ENCODE measurements at regions not wholly inside any gene's neighbourhood (a gene's known extent, or its start where the extent isn't known, plus 50 kb on each side); places are given as distances from the start of the nearest gene placed in this dataset.
"Not testable (repeated sequence)": the region's sequence is repeated elsewhere in the genome, so short reads cannot be mapped to it uniquely, and the experiment has no call there.

- DNase-seq (ENCODE audit: low spot score), result no peak
These were observed 463.7 kb upstream of the SLITRK5 start for GRCh38 chr13:87207280-87208003.

DNA sequence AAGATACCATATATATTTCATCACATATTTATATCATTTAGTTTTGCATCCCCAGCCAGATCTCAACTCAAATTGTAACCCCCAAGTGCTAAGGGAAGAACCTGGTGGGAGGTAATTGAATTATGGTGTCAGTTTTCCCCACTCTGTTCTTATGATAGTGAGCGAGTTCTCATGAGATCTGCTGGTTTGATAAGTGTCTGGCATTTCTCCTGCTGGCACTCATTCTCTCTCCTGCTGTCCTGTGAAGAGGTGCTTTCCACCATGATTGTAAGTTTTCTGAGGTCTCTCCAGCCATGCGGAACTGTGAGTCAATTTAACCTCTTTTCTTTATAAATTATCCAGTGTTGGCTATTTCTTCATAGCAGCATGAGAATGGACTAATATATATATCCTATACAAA lies 462.5 kb upstream of the SLITRK5 start:
- DNase-seq (ENCODE audit: low spot score), result no peak

- DNase-seq (ENCODE audit: low spot score), result no peak
These were observed 436.2 kb upstream of the SLITRK5 start for GRCh38 chr13:87234981-87235380.

DNA sequence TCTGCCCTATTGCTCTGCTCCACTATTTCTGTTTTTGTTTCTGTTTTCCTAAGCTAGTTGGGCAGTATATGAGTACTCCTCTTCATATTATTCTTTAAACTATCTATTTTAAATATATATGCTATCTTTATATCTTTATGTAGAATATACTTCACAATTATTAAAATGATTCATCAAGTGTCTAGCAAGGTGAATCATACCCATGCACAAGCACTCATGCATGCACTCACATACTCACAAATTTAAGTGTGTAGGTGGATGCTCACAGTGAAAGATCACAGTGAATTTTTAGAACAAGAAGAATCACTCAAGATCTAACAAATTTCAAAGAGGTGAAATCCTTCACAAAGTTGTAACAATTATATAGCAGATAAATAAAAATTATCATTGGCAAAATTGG lies 435.6 kb upstream of the SLITRK5 start:
- DNase-seq (ENCODE audit: low spot score), result no peak

DNA sequence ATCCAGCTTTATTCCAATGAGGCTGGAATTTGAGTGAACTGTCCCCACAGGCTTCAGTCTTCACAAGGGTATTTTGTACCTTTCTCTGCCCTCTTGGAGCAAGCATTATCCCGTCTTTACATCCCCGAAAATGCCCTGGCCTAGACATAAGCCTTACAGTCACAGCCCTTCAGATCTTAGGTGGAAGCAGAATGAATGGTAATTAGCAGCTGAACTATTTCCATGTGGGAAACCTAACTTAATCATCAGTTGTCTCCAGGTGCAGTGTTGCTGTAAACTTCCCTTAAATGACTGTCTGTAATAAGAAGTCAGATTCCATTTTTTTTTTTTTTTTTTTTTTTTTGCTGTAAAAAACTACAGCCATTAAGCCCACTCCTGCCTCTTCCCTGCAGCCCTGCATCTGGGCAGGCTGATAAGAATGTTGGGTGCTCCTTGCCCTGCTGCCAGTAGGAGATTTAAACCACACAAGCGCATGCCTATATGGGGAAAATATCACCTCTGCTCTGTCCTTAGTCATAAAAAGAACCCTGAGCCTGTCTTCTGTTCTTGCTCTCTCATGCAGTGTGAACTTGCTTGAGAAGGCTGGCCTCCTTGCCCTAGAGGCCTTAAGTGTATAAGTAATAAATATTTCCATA lies 426.8 kb upstream of the SLITRK5 start:
- no peak for DNase-seq (ENCODE audit: low spot score)

- not testable (repeated sequence) for DNase-seq (ENCODE audit: low spot score)
These were observed 421.3 kb upstream of the SLITRK5 start for GRCh38 chr13:87249847-87250246.

DNA sequence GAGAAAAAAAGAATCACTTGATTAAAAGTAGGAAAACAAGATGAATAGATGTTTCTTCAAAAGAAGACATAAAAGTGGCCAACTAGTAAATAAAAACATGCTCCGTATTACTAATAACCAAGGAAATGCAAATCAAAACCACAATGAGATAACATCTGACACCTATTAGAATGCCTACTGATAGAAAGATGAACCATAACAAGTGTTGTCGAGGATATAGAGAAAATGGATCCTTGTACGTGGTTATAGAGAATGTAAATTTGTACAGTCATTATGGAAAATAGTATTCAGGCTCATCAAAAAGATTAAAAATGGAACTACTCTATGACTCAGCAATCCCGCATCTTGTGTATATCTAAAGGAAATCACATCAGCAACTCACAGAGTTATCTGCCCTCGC lies 415.8 kb upstream of the SLITRK5 start:
- DNase-seq (ENCODE audit: low spot score), result no peak

DNA sequence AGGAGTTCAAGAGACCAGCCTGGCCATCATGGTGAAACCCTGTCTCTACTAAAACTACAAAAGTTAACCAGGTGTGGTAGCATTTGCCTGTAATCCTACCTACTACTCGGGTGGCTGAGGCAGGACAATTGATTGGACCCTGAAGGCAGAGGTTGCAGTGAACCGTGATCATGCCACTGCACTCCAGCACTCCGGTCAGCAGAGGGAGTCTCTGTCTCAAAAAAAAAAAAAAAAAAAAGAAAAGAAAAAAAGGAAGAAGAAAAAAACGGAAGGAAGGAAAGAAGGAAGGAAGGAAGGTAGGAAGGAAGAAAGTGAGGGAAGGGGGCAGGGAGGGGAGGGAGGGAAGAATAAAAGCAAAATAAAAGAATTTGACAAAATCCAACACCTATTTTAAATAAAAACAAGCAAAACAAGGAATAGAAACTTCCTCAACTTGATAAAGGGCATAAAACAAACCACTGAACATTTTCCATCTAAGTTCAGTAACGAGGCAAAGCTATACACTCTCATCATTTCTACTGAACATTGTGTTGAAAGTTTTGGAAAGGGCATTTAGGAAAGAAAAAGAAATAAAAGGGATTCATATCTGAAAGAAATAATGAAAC lies 411.6 kb upstream of the SLITRK5 start:
- peak; percentile 3 for DNase-seq (ENCODE audit: low spot score)

GRCh38 chr13:87274209-87274819 lies 396.9 kb upstream of the SLITRK5 start:
- peak; percentile 38 for DNase-seq (ENCODE audit: low spot score)

DNA sequence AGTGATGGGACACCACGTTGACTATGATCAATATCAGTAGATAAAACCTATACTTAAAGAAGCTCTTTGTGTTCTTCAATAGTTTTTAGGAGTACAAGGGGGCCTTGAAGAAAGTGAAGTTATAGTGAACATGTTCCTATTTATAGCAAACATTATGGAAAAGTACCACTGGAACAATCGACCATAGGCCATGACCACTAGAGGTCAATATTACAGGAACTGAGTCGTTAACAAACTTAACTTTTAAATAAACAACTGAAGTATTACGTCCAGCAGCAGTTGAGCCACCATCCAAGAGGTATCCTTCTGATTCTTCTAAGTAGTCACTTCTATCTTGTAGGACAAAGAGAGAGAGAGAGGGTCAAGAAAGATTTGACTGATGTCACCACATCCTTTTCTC lies 391.0 kb upstream of the SLITRK5 start:
- DNase-seq (ENCODE audit: low spot score), result no peak

GRCh38 chr13:87287721-87288120 lies 383.4 kb upstream of the SLITRK5 start:
- DNase-seq (ENCODE audit: low spot score), result no peak

DNA sequence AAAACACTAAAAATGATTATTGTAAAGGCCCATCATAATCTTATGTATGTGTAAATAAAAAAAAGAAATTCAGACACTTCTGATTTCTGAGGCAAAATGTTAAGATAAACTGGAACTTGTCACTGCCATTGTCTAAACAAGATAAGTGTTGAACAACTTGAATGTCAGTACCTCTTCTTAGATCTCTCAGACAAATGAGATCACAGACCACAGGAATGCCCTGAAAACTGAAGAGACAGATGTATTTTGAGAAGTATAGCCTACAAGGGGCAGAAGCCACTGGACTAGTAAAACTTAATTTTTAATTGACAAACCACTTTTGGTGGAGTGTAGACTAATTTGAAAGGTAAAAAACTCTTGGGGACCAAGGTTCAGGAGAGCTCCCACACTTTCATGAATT lies 375.5 kb upstream of the SLITRK5 start:
- no peak for DNase-seq (ENCODE audit: low spot score)

GRCh38 chr13:87302034-87302433 lies 369.1 kb upstream of the SLITRK5 start:
- no peak for DNase-seq (ENCODE audit: low spot score)

- no peak for DNase-seq (ENCODE audit: low spot score)
These were observed 368.2 kb upstream of the SLITRK5 start for GRCh38 chr13:87302931-87303330.

GRCh38 chr13:87311165-87311564 lies 360.0 kb upstream of the SLITRK5 start:
- DNase-seq (ENCODE audit: low spot score), result no peak

DNA sequence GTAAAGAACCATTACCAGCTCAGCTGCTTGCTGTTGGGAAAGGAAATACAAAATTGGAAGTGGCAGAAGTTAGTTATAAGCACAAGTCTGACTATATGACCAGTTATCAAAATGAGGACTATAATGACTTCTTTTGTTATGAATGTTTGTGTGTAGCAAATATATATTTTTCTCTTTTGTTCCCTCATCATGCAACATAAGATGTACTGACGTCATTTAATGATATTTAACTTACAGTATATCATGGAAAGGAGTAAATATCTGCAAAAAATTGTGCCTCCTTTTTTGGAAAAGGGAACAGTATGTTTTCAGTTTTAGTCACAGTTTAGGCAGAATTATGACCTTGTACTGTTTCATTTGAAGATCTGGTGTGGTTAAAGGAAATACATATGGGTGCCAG lies 356.3 kb upstream of the SLITRK5 start:
- DNase-seq (ENCODE audit: low spot score), result no peak

DNA sequence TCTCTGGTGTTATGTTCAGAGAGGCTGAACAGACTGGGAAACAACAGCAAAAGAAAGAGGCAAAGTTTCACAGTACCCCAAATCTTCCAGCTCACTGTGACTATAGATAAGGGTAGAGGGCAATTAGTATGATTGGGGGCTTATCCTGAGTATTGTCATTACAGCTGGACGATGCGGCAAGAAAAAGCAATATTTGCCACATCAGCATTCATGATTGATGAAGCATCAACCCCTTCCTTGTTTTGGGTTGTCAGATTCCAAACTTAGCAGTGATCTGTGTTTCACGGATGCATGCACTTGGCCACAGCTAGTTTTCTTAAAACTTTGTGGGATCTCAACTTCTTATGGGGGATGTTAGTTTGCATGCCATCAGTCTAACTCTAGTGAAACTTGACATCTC lies 348.8 kb upstream of the SLITRK5 start:
- no peak for DNase-seq (ENCODE audit: low spot score)

DNA sequence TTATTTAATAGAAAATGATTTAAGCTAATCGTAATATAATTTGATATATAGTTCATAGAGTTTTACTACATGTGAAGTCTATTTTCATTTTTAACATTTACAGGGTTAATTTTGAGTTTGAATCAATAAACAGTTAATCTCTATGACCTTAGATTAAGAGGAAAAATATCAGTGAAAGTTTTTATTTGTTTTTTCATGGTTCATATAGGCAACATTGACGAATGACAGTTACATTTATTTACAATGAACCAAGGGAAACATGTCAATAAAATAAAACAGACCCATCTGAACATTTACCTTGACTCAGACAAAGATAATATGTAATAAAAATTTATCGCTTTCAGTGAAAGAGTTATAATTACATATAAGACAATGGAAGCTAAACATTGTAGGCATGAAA lies 346.6 kb upstream of the SLITRK5 start:
- DNase-seq (ENCODE audit: low spot score), result no peak

- DNase-seq (ENCODE audit: low spot score), result no peak
These were observed 340.0 kb upstream of the SLITRK5 start for GRCh38 chr13:87331178-87331577.

- no peak for DNase-seq (ENCODE audit: low spot score)
These were observed 337.6 kb upstream of the SLITRK5 start for GRCh38 chr13:87333599-87333998.

- DNase-seq (ENCODE audit: low spot score), result no peak
These were observed 337.0 kb upstream of the SLITRK5 start for GRCh38 chr13:87334176-87334575.

DNA sequence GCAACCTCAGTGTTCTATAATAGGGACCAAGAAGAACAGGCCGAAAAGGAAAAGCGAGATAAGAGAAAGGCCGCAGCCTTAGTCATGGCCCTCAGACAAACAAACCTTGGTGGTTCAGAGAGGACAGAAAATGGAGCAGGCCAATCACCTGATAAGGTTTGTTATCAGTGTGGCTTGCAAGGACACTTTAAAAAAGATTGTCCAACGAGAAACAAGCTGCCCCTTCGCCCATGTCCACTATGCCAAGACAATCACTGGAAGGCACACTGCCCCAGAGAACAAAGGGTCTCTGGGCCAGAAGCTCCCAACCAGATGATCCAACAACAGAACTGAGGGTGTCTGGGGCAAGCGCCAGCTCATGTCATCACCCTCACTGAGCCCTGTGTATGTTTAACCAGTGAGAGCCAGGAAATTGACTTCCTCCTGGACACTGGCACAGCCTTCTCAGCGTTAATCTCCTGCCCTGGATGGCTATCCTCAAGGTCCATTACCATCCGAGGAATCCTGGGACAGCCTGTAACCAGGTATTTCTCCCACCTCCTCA lies 334.8 kb upstream of the SLITRK5 start:
- DNase-seq (ENCODE audit: low spot score), result not testable (repeated sequence)

- DNase-seq (ENCODE audit: low spot score), result no peak
These were observed 327.0 kb upstream of the SLITRK5 start for GRCh38 chr13:87344176-87344575.

Data from LoVo (cell line).